ENCODE measurements at regions not wholly inside any gene's neighbourhood (a gene's known extent, or its start where the extent isn't known, plus 50 kb on each side); places are given as distances from the start of the nearest gene placed in this dataset.
"Not testable (repeated sequence)": the region's sequence is repeated elsewhere in the genome, so short reads cannot be mapped to it uniquely, and the experiment has no call there.

- ATAC-seq (no peak), DNase-seq (no peak)
- Histone ChIP-seq H3K4me3 (no peak overlapping the region), H3K4me1 (no peaks in the 10 kb centered on the region), H3K27me3 (no peaks in the 10 kb centered on the region), H3K27ac (no peak overlapping the region), H3K9me3 (no peaks in the 10 kb centered on the region), H3K36me3 (replicated peaks in 1 of 2; ENCODE audit: insufficient read depth in 1 of 2, low read depth in 2 of 2) (no peaks in the 10 kb centered on the region)
- intact Hi-C loops (cut with DNase I): no loop called here
- 82 to 86% methylated on average over 5 of the region's 5 CpGs for WGBS, 2 donors
- TF ChIP-seq, protein P1, sequence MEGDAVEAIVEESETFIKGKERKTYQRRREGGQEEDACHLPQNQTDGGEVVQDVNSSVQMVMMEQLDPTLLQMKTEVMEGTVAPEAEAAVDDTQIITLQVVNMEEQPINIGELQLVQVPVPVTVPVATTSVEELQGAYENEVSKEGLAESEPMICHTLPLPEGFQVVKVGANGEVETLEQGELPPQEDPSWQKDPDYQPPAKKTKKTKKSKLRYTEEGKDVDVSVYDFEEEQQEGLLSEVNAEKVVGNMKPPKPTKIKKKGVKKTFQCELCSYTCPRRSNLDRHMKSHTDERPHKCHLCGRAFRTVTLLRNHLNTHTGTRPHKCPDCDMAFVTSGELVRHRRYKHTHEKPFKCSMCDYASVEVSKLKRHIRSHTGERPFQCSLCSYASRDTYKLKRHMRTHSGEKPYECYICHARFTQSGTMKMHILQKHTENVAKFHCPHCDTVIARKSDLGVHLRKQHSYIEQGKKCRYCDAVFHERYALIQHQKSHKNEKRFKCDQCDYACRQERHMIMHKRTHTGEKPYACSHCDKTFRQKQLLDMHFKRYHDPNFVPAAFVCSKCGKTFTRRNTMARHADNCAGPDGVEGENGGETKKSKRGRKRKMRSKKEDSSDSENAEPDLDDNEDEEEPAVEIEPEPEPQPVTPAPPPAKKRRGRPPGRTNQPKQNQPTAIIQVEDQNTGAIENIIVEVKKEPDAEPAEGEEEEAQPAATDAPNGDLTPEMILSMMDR (IDR thresholded peaks at IDR 0.05): no peak
- no peak for TF ChIP-seq POLR2A (IDR thresholded peaks at IDR 0.05)
These were observed 169.3 kb upstream of the TBL1X start for GRCh38 chrX:9295551-9295950.

DNA sequence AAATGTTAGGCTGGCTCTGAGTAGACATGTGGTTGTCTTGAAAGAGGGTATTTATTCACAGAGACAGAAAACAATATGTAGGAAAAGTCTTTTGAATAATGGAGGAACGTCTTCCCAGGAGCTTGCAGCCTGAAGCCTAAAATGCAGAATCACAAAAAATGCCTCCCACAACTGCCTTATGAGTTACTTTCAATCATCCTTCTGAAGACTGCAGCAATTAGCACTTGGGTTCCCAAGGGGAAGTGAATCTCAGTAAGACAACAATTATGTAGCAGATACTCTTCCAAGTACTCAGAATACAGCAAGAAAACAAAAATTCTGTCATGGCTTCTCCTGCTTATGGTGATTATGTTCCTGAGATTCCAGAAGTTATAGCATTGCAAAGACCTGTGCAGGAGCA, 166.6 kb upstream of the TBL1X start:
- intact Hi-C loops (cut with DNase I): no loop called here
- WGBS, 2 donors: 58 to 62% methylated on average over 1 of the region's 1 CpG
- H3K27ac ChIP-seq: no peak overlapping the region
- no peaks in the 10 kb centered on the region for H3K9me3 ChIP-seq
- ATAC-seq (no peak), DNase-seq (no peak)
- H3K27me3 ChIP-seq: no peaks in the 10 kb centered on the region
- TF ChIP-seq, protein P1 (IDR thresholded peaks at IDR 0.05): no peak
- no peak for TF ChIP-seq POLR2A (IDR thresholded peaks at IDR 0.05)
- H3K4me1 ChIP-seq: no peaks in the 10 kb centered on the region
- no peaks in the 10 kb centered on the region for H3K36me3 ChIP-seq (replicated peaks in 1 of 2; ENCODE audit: insufficient read depth in 1 of 2, low read depth in 2 of 2)
- no peak overlapping the region for H3K4me3 ChIP-seq

DNA sequence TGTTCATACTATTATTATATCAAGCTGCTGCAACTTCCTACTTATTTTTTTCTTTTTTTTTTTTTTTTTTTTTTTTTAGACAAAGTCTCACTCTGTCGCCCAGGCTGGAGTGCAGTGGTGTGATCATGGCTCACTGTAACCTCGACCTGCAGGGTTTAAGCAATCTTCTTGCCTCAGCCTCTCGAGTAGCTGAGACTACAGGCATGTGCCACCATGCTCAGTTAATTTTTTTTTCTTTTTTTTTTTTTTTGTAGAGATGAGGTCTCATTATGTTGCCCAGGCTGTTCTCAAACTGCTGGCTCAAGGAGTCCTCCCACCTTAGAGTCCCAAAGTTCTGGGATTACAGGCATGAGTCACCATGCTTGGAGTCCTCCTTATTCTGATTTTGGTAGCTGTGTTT, 165.2 kb upstream of the TBL1X start:
- H3K4me1 ChIP-seq; ATAC-seq; H3K27ac ChIP-seq; intact Hi-C loops (cut with DNase I); H3K4me3 ChIP-seq; H3K36me3 ChIP-seq (replicated peaks in 1 of 2; ENCODE audit: insufficient read depth in 1 of 2, low read depth in 2 of 2); DNase-seq; H3K27me3 ChIP-seq; H3K9me3 ChIP-seq: not testable (repeated sequence)
- WGBS, 2 donors: 58 to 80% methylated on average over 1 to 3 of the region's 3 CpGs

DNA sequence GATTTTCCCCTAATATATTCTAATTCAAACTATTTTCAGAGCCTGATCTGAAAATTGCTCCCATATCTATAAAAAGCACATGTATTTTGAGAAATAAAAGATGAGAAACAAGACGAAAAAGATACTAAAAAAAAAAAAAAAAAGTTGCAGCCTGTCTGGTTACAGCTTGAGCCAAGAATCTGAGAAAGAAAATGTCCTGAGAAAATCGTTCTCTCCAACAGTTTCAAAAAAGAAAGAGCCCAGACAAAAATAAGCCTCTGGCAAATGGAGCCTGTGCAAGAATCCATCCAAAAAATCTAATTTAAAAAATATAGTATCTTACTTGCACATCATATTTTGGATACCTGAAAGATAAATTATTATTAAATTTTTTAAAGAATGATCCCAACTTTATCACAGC, 163.0 kb upstream of the TBL1X start:
- Histone ChIP-seq H3K4me3 (no peak overlapping the region), H3K36me3 (replicated peaks in 1 of 2; ENCODE audit: insufficient read depth in 1 of 2, low read depth in 2 of 2) (no peaks in the 10 kb centered on the region), H3K27me3 (no peaks in the 10 kb centered on the region), H3K27ac (no peak overlapping the region), H3K9me3 (no peaks in the 10 kb centered on the region), H3K4me1 (no peaks in the 10 kb centered on the region)
- DNase-seq (no peak), ATAC-seq (no peak)
- intact Hi-C loops (cut with DNase I): no loop called here
- no peak for TF ChIP-seq POLR2A (IDR thresholded peaks at IDR 0.05)
- TF ChIP-seq, protein P1 (IDR thresholded peaks at IDR 0.05): no peak
- WGBS, 2 donors: 29 to 43% methylated on average over 2 of the region's 2 CpGs

DNA sequence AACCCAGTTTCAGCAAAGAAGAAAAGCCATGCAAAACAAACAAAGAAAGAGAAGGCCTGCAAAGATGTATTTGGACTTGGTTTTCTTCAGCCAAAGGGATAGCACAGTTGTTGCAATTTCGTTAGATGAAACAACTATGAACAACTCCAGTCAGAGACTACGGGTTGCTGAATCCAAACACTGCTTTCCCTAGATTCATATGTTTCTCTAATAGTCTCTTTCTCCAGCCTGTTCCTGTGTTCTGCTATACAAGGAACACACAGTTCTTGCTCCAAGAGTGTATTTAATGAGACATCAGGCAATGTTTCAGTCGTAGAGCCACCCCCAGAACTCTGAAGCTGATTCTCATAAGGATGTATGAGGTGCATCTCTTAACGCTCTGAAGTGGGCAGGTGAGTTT, 162.5 kb upstream of the TBL1X start:
- 77 to 80% methylated on average over 4 of the region's 4 CpGs for WGBS, 2 donors
- no peak for ATAC-seq
- intact Hi-C loops (cut with DNase I): no loop called here
- Histone ChIP-seq H3K36me3 (replicated peaks in 1 of 2; ENCODE audit: insufficient read depth in 1 of 2, low read depth in 2 of 2) (no peaks in the 10 kb centered on the region), H3K4me3 (no peak overlapping the region), H3K27me3 (no peaks in the 10 kb centered on the region), H3K9me3 (no peaks in the 10 kb centered on the region), H3K4me1 (no peaks in the 10 kb centered on the region), H3K27ac (no peak overlapping the region)
- DNase-seq: no peak
- no peak for TF ChIP-seq POLR2A (IDR thresholded peaks at IDR 0.05)

DNA sequence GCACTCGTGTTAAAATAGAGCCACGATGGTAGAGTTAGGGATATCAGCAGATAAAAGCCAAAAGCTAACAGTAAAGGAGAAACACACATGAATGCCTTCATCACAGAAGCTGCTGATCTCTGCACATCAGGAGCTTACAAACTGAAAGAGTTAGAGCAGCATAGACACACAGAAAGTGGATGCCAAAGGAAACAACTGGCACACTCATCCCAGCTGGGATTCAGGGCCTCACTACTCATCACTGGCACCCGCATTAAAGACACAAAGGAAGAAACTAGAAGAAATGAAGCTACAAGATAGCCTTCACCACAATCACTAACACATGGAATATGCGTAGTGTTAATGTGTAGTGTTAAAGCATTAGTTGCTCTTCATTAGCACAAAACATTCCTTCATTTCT, 156.4 kb upstream of the TBL1X start:
- H3K27ac ChIP-seq: no peak overlapping the region
- 80 to 84% methylated on average over 4 of the region's 4 CpGs for WGBS, 2 donors
- H3K27me3 ChIP-seq: no peaks in the 10 kb centered on the region
- TF ChIP-seq, protein P1 (IDR thresholded peaks at IDR 0.05): no peak
- no peak for TF ChIP-seq POLR2A (IDR thresholded peaks at IDR 0.05)
- DNase-seq (no peak), ATAC-seq (no peak)
- H3K36me3 ChIP-seq (replicated peaks in 1 of 2; ENCODE audit: insufficient read depth in 1 of 2, low read depth in 2 of 2): no peaks in the 10 kb centered on the region
- no peak overlapping the region for H3K4me3 ChIP-seq
- no peaks in the 10 kb centered on the region for H3K9me3 ChIP-seq
- H3K4me1 ChIP-seq: no peaks in the 10 kb centered on the region
- intact Hi-C loops (cut with DNase I): no loop called here

Measured in body of pancreas (tissue), 4 donors.